ENCODE measurements at regions not wholly inside any gene's neighbourhood (a gene's known extent, or its start where the extent isn't known, plus 50 kb on each side); places are given as distances from the start of the nearest gene placed in this dataset.

GRCh38 chr20:24891546-24892393 is 57.3 kb upstream of the CST7 start:
- Mint-ChIP-seq H3K36me3 (ENCODE audit: insufficient read depth) (no peaks in the 10 kb centered on the region), H3K27ac (no peak overlapping the region), H3K9me3 (no peaks in the 10 kb centered on the region), H3K4me3 (no peak overlapping the region), H3K27me3 (peaks cover 9 to 33% of the 10 kb centered on the region in 2 donors), H3K4me1 (ENCODE audit: low read depth in 2 of 2) (no peaks in the 10 kb centered on the region)
- ATAC-seq (replicated peaks) (no peak), DNase-seq (no peak)

DNA sequence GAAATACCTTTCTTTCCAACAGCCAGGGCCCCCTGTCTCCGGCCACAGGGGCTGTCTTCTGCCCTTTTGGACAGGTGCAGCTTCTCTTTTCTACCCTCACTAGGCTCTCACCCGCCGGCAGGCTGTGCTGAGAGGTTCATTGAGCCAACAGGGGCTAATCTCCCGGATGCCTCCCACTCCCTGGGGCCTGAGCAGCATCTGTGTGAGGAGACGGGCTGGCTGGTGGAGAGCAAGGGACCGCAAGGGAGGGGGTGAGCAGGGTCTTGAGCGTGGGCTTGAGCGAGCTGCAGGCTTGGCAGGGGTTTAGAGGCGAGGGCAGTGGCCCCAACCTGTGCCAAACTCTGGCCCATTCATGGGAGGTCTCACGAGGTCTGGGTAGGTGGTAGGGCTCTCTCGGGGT is 56.5 kb upstream of the CST7 start:
- DNase-seq (no peak), ATAC-seq (replicated peaks) (no peak)
- H3K9me3 Mint-ChIP-seq = no peaks in the 10 kb centered on the region
- no peak overlapping the region for H3K4me3 Mint-ChIP-seq
- no peaks in the 10 kb centered on the region for H3K4me1 Mint-ChIP-seq (ENCODE audit: low read depth in 2 of 2)
- H3K27ac Mint-ChIP-seq = no peak overlapping the region
- no peaks in the 10 kb centered on the region for H3K36me3 Mint-ChIP-seq (ENCODE audit: insufficient read depth)
- peaks cover 9 to 33% of the 10 kb centered on the region in 2 donors for H3K27me3 Mint-ChIP-seq

DNA sequence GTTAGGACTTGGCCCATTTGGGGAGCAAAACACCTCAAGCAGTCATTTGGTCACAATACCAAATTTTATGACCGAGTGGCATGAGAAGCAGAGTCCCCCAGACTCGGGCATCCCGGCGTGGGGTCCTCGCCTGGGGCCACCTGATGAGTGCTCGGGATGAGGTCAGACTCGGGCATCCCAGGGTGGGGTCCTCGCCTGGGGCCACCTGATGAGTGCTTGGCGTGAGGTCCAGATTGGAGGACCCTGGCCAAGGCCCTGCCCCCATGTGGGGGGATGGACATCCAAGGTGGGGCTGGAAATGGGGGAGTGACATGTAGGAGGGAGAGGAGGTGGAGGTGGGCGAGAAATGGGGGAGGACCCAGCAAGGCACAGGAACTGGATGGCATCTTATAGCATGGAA is 56.1 kb upstream of the CST7 start:
- no peak overlapping the region for H3K4me3 Mint-ChIP-seq
- no peaks in the 10 kb centered on the region for H3K4me1 Mint-ChIP-seq (ENCODE audit: low read depth in 2 of 2)
- no peaks in the 10 kb centered on the region for H3K36me3 Mint-ChIP-seq (ENCODE audit: insufficient read depth)
- DNase-seq = no peak
- H3K27me3 Mint-ChIP-seq = peaks cover 9 to 29% of the 10 kb centered on the region in 2 donors
- no peaks in the 10 kb centered on the region for H3K9me3 Mint-ChIP-seq
- no peak for ATAC-seq (replicated peaks)
- H3K27ac Mint-ChIP-seq = no peak overlapping the region

DNA sequence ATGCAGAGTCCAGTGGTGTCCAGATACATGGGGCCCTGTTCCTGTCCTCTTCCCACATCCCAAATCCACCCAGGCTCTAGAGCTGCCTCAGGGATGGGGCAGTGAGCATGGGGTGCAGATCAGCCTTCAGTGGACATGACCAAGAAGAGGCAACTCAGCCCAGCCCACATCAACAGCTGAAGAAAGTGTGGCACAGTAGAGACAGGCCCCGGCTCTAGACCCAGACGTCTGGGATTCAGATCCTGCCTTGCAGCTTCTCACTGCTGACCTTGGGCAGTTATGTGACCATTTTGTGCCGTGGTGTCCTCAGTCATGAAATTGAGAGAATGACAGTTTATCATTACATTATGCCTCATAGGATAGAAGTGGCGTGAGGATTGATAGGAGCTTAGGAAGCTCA is 54.6 kb upstream of the CST7 start:
- Mint-ChIP-seq H3K27me3 (peaks cover 9 to 22% of the 10 kb centered on the region in 2 donors), H3K9me3 (peaks cover 0 to 4% of the 10 kb centered on the region in 2 donors), H3K36me3 (ENCODE audit: insufficient read depth) (no peaks in the 10 kb centered on the region), H3K4me3 (no peak overlapping the region), H3K4me1 (ENCODE audit: low read depth in 2 of 2) (no peaks in the 10 kb centered on the region), H3K27ac (no peak overlapping the region)
- DNase-seq = no peak
- ATAC-seq (replicated peaks) = no peak

GRCh38 chr20:24894967-24895366 is 54.1 kb upstream of the CST7 start:
- Mint-ChIP-seq H3K36me3 (ENCODE audit: insufficient read depth) (no peaks in the 10 kb centered on the region), H3K4me3 (no peak overlapping the region), H3K4me1 (ENCODE audit: low read depth in 2 of 2) (no peaks in the 10 kb centered on the region), H3K27me3 (peaks cover 9 to 26% of the 10 kb centered on the region in 2 donors), H3K9me3 (peaks cover 4 to 9% of the 10 kb centered on the region in 2 donors), H3K27ac (no peak overlapping the region)
- no peak for ATAC-seq (replicated peaks)
- DNase-seq = no peak

DNA sequence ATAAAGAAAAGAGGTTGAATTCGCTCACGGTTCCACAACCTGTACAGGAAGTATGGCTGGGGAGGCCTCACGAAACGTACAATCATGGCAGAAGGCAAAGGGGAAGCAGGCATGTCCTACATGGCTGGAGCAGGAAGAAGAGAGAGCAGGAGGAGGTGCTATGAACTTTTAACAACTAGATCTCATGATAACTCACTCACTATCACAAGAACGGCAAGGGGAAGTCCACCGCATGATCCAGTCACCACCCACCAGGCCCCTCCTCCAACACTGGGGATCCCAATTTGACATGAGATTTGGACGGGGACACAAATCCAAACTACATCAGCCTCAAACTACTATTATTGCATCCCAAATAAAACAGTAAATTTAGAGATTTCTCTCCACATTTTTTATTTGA is 53.6 kb upstream of the CST7 start:
- ATAC-seq (replicated peaks) (no peak), DNase-seq (no peak)
- H3K4me3 Mint-ChIP-seq = no peak overlapping the region
- no peaks in the 10 kb centered on the region for H3K36me3 Mint-ChIP-seq (ENCODE audit: insufficient read depth)
- no peaks in the 10 kb centered on the region for H3K4me1 Mint-ChIP-seq (ENCODE audit: low read depth in 2 of 2)
- peaks cover 9 to 30% of the 10 kb centered on the region in 2 donors for H3K27me3 Mint-ChIP-seq
- peaks cover 7 to 10% of the 10 kb centered on the region in 2 donors for H3K9me3 Mint-ChIP-seq
- no peak overlapping the region for H3K27ac Mint-ChIP-seq

- H3K4me1 Mint-ChIP-seq (ENCODE audit: low read depth in 2 of 2) = no peaks in the 10 kb centered on the region
- no peak for DNase-seq
- H3K9me3 Mint-ChIP-seq = peaks cover 7 to 10% of the 10 kb centered on the region in 2 donors
- H3K27me3 Mint-ChIP-seq = peaks cover 9 to 33% of the 10 kb centered on the region in 2 donors
- no peak overlapping the region for H3K4me3 Mint-ChIP-seq
- no peak for ATAC-seq (replicated peaks)
- H3K36me3 Mint-ChIP-seq (ENCODE audit: insufficient read depth) = no peaks in the 10 kb centered on the region
- no peak overlapping the region for H3K27ac Mint-ChIP-seq
These were observed 53.0 kb upstream of the CST7 start for GRCh38 chr20:24895898-24896658.

- H3K4me3 Mint-ChIP-seq = no peak overlapping the region
- no peaks in the 10 kb centered on the region for H3K4me1 Mint-ChIP-seq (ENCODE audit: low read depth in 2 of 2)
- no peak for ATAC-seq (replicated peaks)
These were observed 52.1 kb upstream of the CST7 start for GRCh38 chr20:24896984-24897383.

DNA sequence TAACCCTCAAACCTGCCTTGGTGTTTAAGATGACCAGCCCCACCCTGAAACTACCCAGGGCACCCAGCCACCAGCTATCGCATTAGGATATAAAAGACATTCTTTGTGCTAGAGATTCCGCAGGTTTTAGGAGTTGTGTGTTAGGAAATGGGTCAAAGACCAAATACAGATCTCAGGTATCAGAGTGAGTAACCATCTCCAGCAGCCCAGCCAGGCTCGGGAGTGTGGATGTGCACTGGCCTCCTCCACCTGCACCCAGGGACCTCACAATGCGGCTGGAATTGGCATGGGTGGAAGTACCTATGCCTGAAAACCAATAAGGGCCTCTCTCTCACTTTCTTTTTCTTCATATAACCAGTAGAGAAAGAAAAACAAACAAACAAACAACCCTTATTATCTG is 51.1 kb upstream of the CST7 start:
- H3K27me3 Mint-ChIP-seq = peaks cover 9 to 15% of the 10 kb centered on the region in 2 donors
- ATAC-seq (replicated peaks) (no peak), DNase-seq (no peak)
- no peak overlapping the region for H3K4me3 Mint-ChIP-seq
- H3K9me3 Mint-ChIP-seq = peaks cover 7 to 10% of the 10 kb centered on the region in 2 donors
- no peaks in the 10 kb centered on the region for H3K36me3 Mint-ChIP-seq (ENCODE audit: insufficient read depth)
- H3K27ac Mint-ChIP-seq = no peak overlapping the region
- H3K4me1 Mint-ChIP-seq (ENCODE audit: low read depth in 2 of 2) = no peaks in the 10 kb centered on the region

More at GRCh38 chr20:24896984-24897383, 52.1 kb upstream of the CST7 start:
- H3K27ac Mint-ChIP-seq = no peak overlapping the region
- H3K9me3 Mint-ChIP-seq = peaks cover 7 to 10% of the 10 kb centered on the region in 2 donors
- H3K36me3 Mint-ChIP-seq (ENCODE audit: insufficient read depth) = no peaks in the 10 kb centered on the region
- DNase-seq = no peak
- H3K27me3 Mint-ChIP-seq = peaks cover 9 to 25% of the 10 kb centered on the region in 2 donors

DNA sequence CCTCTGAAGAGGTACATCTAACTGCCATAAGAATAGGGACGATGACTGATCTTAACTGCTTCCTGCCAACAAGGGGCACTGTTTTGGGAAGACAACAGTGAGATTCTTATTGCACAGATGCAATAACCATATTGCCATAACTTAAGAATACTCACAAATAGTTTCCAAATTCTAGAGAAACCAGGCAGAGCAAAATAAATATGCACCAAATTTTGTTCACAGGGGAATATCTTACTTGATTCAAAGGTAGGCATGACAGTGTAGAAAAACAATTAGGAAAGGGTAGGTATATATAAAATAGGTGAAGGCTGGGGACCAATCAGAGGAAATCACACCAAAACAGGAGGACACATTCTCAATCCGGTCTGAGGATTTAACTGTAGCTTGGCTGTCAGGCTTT is 49.9 kb upstream of the CST7 start:
- no peak for DNase-seq
- H3K4me1 Mint-ChIP-seq (ENCODE audit: low read depth in 2 of 2) = no peaks in the 10 kb centered on the region
- no peak for ATAC-seq (replicated peaks)
- peaks cover 7 to 10% of the 10 kb centered on the region in 2 donors for H3K9me3 Mint-ChIP-seq
- H3K36me3 Mint-ChIP-seq (ENCODE audit: insufficient read depth) = no peaks in the 10 kb centered on the region
- no peak overlapping the region for H3K4me3 Mint-ChIP-seq
- no peak overlapping the region for H3K27ac Mint-ChIP-seq
- peaks cover 9 to 11% of the 10 kb centered on the region in 2 donors for H3K27me3 Mint-ChIP-seq
